ENCODE measurements at regions not wholly inside any gene's neighbourhood (a gene's known extent, or its start where the extent isn't known, plus 50 kb on each side); places are given as distances from the start of the nearest gene placed in this dataset.

GRCh38 chr3:73176941-73177340 is 115.5 kb downstream of the EBLN2 start (continued):
- TF ChIP-seq KAT2B (IDR thresholded peaks at IDR 0.05; ENCODE audit: low read depth, low read length) (no peak), GABPB2 (CRISPR knock-in tag; conservative IDR thresholded peaks at IDR 0.05) (no peak), TCF7L2 (IDR thresholded peaks at IDR 0.05; ENCODE audit: low read depth, low read length) (no peak), JUN (IDR thresholded peaks at IDR 0.05; ENCODE audit: borderline replicate concordance, low read depth, low read length) (no peak), JUN (CRISPR knock-in tag; IDR thresholded peaks at IDR 0.05; ENCODE audit: borderline replicate concordance) (no peak), PPARD (CRISPR knock-in tag; IDR thresholded peaks at IDR 0.05) (no peak)

DNA sequence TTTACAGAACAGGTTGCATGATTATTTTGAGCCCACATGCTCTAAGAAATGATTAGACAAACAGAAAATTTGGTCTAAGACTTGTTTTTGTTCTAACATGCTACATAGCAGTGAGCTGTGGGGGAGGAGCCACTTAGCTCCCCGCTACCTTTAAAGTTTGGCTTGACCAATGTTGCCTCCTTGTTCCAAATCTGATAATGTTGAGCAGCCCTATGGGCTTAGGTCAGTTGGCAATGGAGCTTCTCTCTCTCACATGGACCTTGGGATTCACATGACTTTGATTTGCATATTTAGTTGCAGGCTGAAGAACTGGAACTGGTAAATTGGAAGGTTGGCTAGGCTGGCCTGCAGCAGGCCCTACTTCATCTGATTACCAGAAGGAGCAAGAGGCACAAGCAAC is 116.4 kb downstream of the EBLN2 start:
- H3K4me3 ChIP-seq: no peak overlapping the region
- H3K36me3 ChIP-seq (ENCODE audit: control insufficient read depth, insufficient read depth, low read length): no peaks in the 10 kb centered on the region
- H2AFZ ChIP-seq (ENCODE audit: low read depth, low read length): no peak overlapping the region
- in situ Hi-C loops (cut with MboI) (no loop called here), intact Hi-C loops (cut with micrococcal nuclease) (loop anchor here (10.0 kb wide), 1 partner anchor 73 kb away; no protein-coding TSS in a partner anchor)
- H3K27ac ChIP-seq (ENCODE audit: extremely low read depth, low read depth, low read length): no peak overlapping the region
- H4K20me1 ChIP-seq (replicated peaks; ENCODE audit: control insufficient read depth, insufficient read depth, low read length): no peaks in the 10 kb centered on the region
- DNase-seq (ENCODE audit: extremely low read depth in 1 of 4, low spot score in 3 of 4) (no peak), ATAC-seq (no peak), FAIRE-seq (no peak)
- no peak overlapping the region for H3K4me2 ChIP-seq (ENCODE audit: insufficient read depth, low read length)
- no peaks in the 10 kb centered on the region for H3K9me3 ChIP-seq (replicated peaks; ENCODE audit: control insufficient read depth, insufficient read depth, low read depth, low read length)
- ChIA-PET POLR2A (no interaction called here), CTCF (ENCODE audit: low intra/inter-chr PET ratio) (no interaction called here)
- no peaks in the 10 kb centered on the region for H3K79me2 ChIP-seq (ENCODE audit: control insufficient read depth, insufficient read depth, low read length)
- TF ChIP-seq ZNF707 (CRISPR knock-in tag; conservative IDR thresholded peaks at IDR 0.05) (no peak), HEY1 (CRISPR knock-in tag; IDR thresholded peaks at IDR 0.05; ENCODE audit: borderline replicate concordance) (no peak), OTX1 (CRISPR knock-in tag; IDR thresholded peaks at IDR 0.05) (no peak), ZNF431 (CRISPR knock-in tag; IDR thresholded peaks at IDR 0.05) (no peak), CHD4 (IDR thresholded peaks at IDR 0.05; ENCODE audit: insufficient read depth, insufficient replicate concordance, low read depth, low read length, poor library complexity, severe bottlenecking) (no peak), MAFK (IDR thresholded peaks at IDR 0.05; ENCODE audit: low read length) (no peak)
- no TSS peak for BruUV-seq (replicated peaks)
- no peaks in the 10 kb centered on the region for H3K4me1 ChIP-seq (replicated peaks in 1 of 2; ENCODE audit: control insufficient read depth in 2 of 2, insufficient read depth in 2 of 2, low read length in 2 of 2)
- no peak overlapping the region for H3K9ac ChIP-seq (ENCODE audit: insufficient read depth in 1 of 2, low read depth in 2 of 2, low read length in 2 of 2)
- H3K27me3 ChIP-seq (ENCODE audit: control insufficient read depth in 2 of 2, insufficient read depth in 2 of 2, low read length in 2 of 2): peaks cover 0 to 4% of the 10 kb centered on the region in 2 experiments; a peak in 3 of 5 replicates
- 8% methylated on average over 1 of the region's 1 CpG for WGBS (ENCODE audit: insufficient coverage, low coverage, missing lambda C conversion rate)
- no peaks in the 10 kb centered on the region for H3K9me1 ChIP-seq (ENCODE audit: control insufficient read depth, insufficient read depth, low read length)

Data from K562 (cell line).